ENCODE measurements at regions not wholly inside any gene's neighbourhood (a gene's known extent, or its start where the extent isn't known, plus 50 kb on each side); places are given as distances from the start of the nearest gene placed in this dataset.

- H3K4me1 Mint-ChIP-seq (ENCODE audit: unreplicated experiment): no peaks in the 10 kb centered on the region
- no peaks in the 10 kb centered on the region for H3K9me3 Mint-ChIP-seq (ENCODE audit: unreplicated experiment)
- no peaks in the 10 kb centered on the region for H3K36me3 Mint-ChIP-seq (ENCODE audit: unreplicated experiment)
- no peak overlapping the region for H3K4me3 Mint-ChIP-seq (ENCODE audit: unreplicated experiment)
- H3K27me3 Mint-ChIP-seq (ENCODE audit: unreplicated experiment): no peaks in the 10 kb centered on the region
- no peak overlapping the region for H3K27ac Mint-ChIP-seq (ENCODE audit: unreplicated experiment)
- no peak for DNase-seq (ENCODE audit: extremely low spot score, unreplicated experiment)
- TF ChIP-seq CTCF (IDR thresholded peaks at IDR 0.05): no peak
Measured at GRCh38 chr10:131750171-131750895, 150.5 kb upstream of the PPP2R2D start.

- H3K27me3 Mint-ChIP-seq (ENCODE audit: unreplicated experiment): no peaks in the 10 kb centered on the region
- no peak for TF ChIP-seq CTCF (IDR thresholded peaks at IDR 0.05)
- DNase-seq (ENCODE audit: extremely low spot score, unreplicated experiment): no peak
- H3K27ac Mint-ChIP-seq (ENCODE audit: unreplicated experiment): no peak overlapping the region
- H3K4me1 Mint-ChIP-seq (ENCODE audit: unreplicated experiment): no peaks in the 10 kb centered on the region
- no peak overlapping the region for H3K4me3 Mint-ChIP-seq (ENCODE audit: unreplicated experiment)
- H3K36me3 Mint-ChIP-seq (ENCODE audit: unreplicated experiment): no peaks in the 10 kb centered on the region
- no peaks in the 10 kb centered on the region for H3K9me3 Mint-ChIP-seq (ENCODE audit: unreplicated experiment)
Measured at GRCh38 chr10:131750973-131751826, 149.6 kb upstream of the PPP2R2D start.

DNA sequence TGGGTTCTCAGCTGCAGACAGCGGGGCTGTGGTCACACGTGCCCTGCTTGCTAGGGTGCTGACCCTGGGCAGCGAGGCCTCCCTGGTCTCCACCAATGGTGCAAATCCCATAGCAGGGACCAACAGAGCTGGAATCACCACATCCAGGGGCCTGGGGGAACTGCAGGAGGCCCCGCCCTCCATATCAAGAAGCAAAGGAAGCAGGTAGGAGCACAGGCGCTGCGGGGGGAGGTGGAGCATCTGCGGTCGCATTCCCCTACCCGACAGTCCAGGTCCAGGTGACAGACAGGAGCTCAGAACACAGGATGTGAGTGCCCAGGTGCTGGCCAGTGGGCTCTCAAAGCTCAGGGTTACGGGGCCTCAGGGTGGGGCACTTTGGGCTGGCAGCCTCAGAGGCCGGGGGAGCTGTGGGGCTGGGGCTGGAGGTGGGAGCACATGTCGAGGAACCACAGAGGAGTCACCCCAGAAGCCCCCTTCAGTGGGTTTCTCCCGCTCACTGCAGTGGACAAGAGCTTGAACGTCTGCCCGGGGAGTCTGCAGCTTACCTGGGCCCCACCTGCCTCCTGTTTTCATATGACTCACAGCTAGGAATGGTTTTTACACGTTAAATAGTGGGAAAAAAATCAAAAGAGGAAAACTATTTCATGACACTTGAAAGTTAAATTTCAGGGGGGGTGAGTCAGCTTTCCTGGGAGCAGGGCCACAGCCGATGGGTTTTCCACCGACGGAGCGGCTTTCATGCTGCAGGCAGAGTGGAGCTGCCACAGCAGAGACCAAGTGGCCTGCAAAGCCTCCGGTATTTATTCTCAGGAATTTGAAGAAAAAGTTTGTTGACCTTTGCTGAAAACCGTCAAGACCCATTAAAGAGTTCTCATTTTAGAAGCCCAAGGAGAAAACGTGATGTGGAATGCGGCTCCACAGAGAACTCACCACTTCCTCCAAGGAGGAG lies 148.7 kb upstream of the PPP2R2D start:
- no peaks in the 10 kb centered on the region for H3K9me3 Mint-ChIP-seq (ENCODE audit: unreplicated experiment)
- H3K4me1 Mint-ChIP-seq (ENCODE audit: unreplicated experiment): no peaks in the 10 kb centered on the region
- H3K36me3 Mint-ChIP-seq (ENCODE audit: unreplicated experiment): no peaks in the 10 kb centered on the region
- no peaks in the 10 kb centered on the region for H3K27me3 Mint-ChIP-seq (ENCODE audit: unreplicated experiment)
- DNase-seq (ENCODE audit: extremely low spot score, unreplicated experiment): no peak
- TF ChIP-seq CTCF (IDR thresholded peaks at IDR 0.05): no peak
- H3K27ac Mint-ChIP-seq (ENCODE audit: unreplicated experiment): no peak overlapping the region
- H3K4me3 Mint-ChIP-seq (ENCODE audit: unreplicated experiment): no peak overlapping the region

GRCh38 chr10:131753336-131753735 lies 147.5 kb upstream of the PPP2R2D start:
- no peak overlapping the region for H3K27ac Mint-ChIP-seq (ENCODE audit: unreplicated experiment)
- TF ChIP-seq CTCF (IDR thresholded peaks at IDR 0.05): no peak
- no peak for DNase-seq (ENCODE audit: extremely low spot score, unreplicated experiment)
- no peaks in the 10 kb centered on the region for H3K4me1 Mint-ChIP-seq (ENCODE audit: unreplicated experiment)
- H3K27me3 Mint-ChIP-seq (ENCODE audit: unreplicated experiment): no peaks in the 10 kb centered on the region
- peaks cover under 1% of the 10 kb centered on the region for H3K9me3 Mint-ChIP-seq (ENCODE audit: unreplicated experiment)
- H3K36me3 Mint-ChIP-seq (ENCODE audit: unreplicated experiment): no peaks in the 10 kb centered on the region
- H3K4me3 Mint-ChIP-seq (ENCODE audit: unreplicated experiment): no peak overlapping the region

Data from osteocyte (in vitro differentiated cells).